Hematopoietic multipotent progenitor cell treated with erythropoietin and hydrocortisone succinate and interleukin-3 and kit ligand, for 8 days (in vitro differentiated cells): ENCODE measurements at regions not wholly inside any gene's neighbourhood (a gene's known extent, or its start where the extent isn't known, plus 50 kb on each side); places are given as distances from the start of the nearest gene placed in this dataset.

Experiments
- DNase-seq: peaks from one replicate; pipeline ENCODE4 v3.0.0-alpha.2; 2015

DNA sequence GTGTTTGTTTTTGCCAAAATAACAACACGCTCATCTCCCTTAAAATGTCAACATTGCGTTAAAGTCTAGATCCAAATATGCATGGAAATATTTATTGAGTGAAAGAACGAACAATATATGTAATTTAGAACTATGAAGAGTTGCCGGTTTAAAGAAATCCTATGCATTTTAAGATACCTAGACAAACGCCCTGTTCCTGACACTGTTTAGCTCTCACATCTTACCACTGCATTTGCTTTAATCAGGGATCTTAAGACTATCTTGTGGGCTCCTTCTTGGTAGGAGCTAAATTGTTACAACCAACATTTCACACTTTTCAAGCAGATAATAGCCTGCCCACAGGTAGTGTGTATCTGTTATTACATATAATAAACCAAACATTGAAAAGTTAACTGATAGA lies 96.6 kb upstream of the RPS6KA3 start:
- no peak for DNase-seq

DNA sequence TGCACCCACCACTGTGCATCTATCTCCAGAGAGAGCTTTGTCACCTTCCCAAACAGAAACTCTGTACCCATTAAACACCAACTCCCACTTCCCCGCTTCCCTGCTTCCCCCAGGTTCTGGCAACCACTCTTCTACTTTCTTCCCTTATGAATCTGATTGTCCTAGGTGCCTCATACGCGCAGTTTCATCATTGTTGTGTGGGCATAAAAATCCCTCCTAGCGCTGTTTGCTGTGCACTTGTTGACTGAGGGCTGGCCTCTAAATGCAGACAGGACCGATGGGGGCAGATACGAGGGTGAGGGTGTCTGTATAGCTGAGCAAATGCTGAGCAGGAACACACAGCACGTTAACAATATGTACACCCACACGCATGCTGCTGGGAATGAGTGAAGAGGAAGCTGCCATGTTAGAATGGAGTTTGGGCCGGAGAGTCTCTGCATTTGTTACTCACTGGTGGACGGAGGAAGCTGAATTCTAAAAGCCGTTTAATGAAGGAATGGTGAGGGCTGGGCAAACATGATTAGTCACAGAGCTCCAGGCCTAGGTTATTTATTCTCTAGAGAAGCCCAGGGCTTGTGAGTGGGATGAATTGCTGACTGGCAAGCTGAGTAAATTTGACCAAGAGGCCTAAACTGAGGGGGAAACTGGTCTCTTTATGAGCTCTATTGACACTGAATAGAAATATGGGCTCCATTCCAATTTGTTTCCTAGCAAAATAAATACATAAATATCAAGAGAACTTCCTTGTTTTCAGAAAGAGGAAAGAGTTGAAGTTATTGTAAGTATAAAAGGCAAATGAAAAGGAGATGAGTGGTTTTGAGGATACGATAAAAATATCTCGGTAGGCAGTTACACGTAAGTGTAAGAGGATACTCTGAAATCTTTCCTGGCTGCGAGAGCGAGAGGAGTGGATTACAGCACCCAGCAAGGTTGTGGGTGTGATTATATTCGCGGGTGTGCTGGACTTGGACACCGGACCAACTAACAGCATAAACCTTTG lies 95.9 kb upstream of the RPS6KA3 start:
- no peak for DNase-seq

DNA sequence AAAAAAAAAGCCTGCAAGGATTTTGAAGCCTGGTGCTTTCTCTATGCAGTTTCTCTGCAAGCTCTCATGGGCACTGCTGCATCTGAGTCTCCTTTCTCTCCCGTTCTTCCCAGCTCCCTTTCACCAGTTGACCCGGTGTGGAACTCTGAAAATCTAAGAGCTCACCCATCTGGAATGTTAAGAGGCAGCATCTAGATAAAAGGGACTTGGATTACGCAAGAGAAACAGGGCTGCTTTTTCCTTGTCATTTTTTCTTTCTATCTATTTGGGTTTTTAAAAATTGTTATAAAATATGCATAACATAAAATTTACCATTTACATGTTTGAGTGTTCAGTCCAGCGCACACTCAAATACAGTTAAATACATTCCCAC lies 95.2 kb upstream of the RPS6KA3 start:
- DNase-seq, result no peak

DNA sequence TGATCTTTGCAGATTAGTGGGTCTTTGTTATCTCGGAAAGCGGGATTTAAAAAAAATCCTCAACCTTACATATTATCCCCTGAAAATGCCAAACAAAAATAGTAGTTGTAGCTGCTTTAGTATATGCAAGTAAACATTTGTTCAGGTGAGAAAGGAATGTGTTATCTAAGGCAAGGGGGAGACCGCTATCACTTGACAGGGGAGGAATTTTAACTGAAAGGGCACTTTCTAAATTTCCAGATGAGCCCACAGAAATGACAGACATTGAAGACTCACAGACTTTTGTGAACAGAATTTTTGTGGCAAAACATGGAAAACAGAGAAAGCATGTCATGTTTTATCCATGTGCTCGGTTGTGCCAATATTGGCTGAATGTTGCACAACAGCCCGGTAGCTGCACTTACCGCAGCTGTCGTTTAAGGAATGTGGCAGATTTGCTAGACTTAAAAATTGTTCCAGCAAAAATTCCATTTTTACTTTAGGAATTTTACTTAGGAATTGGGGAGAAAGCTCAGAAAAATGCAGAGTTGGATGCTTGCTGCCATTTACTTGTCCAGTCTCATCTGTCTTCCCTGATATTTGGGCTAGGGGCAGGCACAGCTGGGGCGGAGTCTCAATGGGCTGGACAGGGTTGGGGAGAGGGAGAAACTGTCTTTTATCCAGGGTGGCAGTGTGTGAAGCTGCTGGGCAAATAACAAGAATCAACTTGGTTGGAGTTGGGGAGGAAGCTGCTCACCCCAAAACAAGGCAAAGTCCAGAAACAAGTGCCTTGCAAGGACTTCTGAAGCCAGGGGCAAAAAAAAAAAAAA lies 94.6 kb upstream of the RPS6KA3 start:
- no peak for DNase-seq

DNA sequence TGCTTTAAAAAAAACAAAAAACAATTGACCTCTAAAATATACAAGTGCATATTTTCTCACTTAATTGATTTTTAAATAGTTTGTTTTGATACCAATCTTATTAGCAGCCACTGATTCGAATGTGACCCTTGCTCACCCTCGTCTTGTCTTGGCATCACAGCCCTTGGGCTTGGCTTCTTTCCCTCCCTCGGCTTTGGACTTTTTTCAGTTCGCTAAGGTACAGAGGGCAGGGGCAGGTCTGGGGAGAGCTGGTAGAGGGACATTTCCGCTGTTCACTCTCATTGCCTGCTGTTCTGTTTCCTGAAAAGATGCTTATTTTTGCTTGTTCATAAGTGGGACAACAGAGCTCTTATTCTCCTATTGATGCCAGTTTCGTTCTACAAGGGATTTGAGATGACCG lies 88.5 kb upstream of the RPS6KA3 start:
- DNase-seq, result no peak

DNA sequence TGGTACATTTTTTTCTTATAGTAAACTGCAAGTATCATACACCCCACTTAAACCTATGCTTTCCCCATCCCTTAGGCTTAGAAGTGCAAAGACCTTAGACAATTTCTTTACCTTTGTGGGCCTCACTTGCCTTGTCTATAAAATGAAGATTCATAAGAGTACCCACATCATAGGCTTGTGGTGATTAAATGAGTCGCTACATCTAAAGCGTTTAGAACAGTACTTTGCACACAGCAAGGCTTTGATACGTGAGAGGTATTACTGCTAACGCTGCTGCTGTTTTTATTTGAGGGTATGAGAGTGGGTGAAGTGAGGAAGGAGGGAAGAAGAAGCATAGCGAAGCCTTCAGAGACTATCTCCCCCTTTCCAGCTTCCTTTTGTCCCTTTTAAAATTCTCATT lies 87.8 kb upstream of the RPS6KA3 start:
- no peak for DNase-seq

DNA sequence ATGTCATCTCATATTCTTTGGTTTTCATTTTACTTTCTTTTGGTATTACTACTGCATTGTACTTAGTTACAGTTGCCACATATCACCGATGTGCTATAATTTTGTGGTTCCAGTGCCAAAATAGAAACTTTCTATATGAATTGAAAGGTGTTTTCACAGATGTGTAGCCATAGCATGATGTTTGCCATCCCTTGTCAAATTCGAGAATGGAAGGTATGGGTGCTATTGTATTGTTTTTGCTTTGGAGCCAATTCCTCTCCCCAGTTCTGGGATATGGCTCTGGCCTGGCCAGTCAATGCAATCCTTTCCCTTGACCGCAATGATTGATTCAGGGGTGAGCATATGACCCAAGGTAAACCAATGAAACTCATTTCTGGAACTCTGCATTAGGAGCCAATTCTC lies 86.2 kb upstream of the RPS6KA3 start:
- no peak for DNase-seq

DNA sequence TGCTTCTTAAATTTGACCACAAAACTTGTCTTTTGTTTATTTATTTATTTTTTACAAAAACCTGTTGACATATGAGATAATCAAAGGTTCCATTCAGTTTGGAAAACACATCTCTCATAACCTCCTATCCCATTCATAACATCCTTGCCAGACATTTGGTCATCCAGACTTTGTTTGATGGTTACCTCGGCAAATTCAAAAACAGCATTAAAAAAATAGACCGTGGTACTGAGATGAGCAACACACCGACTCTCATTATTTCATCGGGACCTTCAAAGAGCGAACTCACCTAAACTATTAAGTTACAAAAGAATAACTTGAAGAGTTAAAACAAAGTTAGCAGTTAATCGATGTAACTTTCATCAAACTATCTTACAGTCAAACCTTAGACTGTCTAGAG lies 85.8 kb upstream of the RPS6KA3 start:
- DNase-seq, result no peak

DNA sequence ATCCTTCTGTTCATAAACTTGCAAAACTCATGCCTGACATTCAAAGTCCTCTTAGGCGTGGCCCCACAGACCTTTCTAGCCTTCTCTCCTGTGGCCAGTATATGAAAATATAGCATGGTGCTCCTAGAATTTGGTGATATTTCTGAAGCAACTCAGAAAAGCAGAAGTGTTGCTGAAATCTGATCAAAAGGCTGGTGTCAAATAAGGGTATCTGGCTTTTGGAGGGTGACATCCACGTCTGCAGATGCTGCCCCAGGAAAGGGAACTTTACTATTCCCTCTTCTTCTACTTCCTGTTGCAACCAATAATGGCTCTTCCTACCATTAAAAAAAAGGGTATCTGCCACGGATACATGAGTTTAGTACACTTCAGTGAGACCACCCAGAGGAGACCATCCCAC lies 83.9 kb upstream of the RPS6KA3 start:
- DNase-seq, result no peak

DNA sequence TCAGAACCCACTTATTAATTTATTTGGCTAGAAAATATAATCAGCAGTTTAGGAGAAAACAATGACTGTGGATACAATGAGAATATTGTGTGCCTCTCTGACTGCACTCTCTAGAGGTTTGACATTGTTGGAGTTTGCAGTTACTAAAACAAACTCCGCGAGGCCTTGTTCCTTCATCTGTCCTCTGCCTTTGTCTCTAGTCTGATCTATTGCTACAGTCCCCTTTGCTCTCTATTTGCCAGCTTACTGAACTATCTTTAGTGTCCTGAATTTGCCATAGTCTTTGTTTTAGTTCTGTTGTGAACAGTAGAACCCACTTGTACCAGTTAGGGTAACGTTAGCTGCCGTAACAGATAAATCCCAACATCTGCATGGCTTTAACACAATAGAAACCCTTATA lies 81.4 kb upstream of the RPS6KA3 start:
- DNase-seq, result no peak

DNA sequence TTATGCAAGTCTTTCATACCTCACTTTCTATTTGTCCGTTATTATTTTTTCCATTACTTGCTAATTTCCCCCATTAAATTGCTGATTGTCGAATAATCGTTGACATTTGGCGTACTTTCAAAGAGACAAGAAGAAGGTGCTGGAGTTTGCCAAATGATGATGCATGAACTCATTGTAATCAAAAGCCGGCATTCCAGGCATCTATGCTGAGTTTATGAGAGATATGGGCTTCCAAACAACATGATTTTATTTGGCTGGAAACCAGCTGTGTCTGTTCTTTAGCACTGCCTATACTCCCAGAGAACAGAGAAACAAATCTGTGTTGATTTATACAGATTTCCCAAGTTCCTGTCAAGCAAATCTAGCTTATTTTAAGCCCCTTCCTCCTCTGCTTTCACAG lies 80.8 kb upstream of the RPS6KA3 start:
- no peak for DNase-seq

DNA sequence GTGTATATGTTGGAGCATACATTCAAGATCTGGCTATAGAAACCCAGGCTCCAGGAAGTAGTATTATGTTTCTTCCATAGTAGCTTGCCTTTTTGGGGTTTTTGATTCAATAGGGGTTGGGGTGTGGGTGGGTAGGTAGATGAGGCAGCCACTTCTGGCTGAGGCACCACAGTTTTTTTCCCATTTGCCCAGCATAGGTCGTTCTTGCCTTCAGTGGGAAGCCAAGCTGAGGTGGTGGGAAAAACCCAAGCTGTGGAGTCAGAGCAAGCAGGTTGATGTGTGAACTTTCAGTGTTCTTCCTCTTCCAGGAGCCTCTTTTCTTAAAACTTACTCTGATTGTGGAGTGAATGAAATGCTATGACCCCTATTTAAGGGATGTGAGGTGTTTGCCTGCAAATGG lies 67.0 kb upstream of the RPS6KA3 start:
- DNase-seq, result no peak

DNA sequence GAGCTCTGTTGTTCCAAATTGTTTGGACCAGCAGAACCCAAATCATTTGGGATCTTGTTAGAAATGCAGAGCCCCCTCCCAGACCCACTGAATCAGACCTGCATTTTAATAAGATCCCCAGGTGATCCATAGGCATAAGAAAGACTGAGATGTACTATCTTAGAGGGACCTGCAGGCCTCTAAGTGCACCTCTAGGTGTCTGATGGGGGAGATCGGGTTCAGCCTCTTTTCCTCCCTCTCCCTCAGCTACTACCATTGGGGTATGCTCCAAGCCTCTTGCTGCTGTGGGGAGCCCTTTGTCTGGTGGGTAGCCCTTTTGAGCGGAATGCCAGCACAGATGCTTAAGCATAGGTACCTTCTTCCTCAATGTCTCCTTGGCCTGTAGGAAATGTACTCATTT lies 63.8 kb upstream of the RPS6KA3 start:
- no peak for DNase-seq

DNA sequence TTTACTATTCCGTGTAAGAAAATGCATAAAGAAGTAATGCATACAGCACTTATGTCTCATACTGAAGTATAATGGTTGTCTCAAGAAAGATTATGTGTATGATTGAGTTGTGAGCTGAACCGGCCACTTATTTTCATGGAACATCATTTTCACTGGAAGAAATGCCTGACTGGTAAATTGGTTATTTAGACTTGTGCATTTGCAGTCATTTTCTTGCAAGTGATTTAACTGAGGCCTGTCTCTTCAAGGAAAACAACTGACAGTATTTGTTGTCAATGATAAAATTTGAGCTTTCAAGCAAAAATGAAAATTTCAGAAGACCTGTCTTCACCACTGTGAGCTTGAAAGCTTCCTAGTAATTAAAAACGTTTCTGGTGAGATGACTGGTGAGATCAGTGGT lies 62.7 kb upstream of the RPS6KA3 start:
- DNase-seq, result no peak

DNA sequence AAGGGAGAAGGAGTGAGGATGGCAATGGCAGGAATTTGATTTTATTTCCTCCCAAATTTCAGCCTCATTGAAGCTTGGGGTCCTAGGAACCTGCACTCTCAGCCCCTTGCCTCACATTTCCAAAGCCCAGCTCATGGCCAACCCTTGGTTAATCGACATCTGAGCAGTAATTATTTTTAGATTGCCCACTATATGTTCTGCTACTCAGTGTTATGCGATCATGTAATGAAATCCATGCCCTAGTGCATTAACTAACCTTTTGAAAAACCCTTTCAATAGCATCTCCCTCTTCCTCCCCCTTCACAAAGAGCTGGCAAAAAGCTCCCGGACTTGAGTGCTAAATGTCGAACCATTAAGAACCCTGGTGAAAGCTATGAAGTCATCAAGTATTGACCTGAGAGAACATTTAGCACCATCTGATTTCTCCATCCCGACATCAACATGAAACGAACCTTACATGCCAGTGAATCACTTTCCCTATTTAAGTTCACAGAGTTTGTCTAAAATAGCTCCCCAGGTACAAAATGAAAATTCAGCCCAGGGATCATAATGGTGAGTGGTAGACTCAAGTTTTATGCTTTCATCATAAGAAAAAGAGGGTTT lies 59.2 kb upstream of the RPS6KA3 start:
- DNase-seq, result no peak

DNA sequence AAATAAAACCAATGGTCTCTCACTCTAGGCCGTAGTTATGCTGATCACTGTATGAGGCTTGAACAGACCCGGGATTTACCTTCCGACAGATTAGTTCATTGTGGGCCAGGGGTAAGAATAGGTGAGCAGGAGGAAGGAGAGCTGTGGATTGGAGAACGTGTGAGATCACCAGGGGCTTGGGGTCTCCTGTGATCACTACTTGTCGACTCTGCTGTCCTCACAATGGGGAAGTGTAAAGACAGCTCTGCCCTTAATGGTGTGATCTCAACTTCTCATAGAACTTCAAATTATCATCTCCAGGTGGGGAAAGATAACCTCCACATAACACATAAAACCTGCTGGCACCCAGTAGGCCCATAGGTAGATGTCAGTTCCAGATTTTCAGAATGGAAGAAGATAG lies 56.2 kb upstream of the RPS6KA3 start:
- no peak for DNase-seq

DNA sequence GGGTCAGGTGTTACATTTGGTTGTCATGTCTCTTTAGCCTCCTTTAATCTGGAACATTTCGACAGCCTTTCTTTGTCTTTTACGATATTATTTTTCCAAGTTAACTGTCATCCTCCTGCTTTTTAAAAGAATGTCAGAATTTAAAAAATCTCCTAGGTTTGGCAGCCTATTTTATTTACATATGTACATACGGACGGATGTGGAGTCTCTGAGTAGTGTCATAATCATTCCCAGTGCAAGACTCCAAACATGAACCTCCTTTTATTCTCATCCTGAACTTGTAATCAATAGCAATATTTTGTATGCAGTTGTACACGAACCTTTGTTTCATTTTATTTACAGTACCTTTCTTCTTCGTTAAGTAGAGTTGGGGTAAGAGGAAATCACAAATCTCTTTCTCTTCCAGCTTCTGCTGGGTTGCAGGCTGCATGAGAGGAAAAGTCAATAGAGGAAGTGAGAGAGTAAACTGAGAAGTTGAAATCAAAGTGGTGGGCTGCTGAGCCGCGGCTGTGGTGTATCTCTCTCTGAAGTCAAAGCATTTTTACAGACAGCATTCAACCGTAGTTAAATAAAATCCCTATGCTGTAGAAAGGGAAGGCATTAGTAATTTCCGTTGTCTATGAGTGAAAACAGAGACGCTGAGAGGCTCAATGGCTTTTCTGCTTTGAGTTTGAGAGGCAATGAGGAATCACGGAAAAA lies 53.9 kb upstream of the RPS6KA3 start:
- no peak for DNase-seq

DNA sequence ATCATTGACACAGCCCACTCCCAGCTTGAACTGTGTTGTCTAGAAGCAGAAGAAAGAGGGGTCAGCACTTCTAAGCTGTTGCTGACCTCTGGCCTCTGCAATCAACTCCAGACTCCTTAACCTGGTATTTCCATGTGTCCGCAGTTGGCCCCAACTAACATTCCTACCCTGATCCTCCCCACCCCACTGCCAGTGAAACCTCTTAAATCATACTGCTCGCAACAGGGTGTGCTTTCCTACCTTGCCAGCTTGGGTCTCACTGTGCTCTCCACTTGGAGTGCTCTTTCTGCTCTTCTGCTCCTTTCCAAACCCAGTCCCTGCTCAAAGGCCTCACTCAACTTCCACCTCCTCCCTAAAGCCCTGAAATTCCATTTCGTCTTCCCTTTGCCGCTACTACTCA lies 52.3 kb upstream of the RPS6KA3 start:
- DNase-seq, result no peak

DNA sequence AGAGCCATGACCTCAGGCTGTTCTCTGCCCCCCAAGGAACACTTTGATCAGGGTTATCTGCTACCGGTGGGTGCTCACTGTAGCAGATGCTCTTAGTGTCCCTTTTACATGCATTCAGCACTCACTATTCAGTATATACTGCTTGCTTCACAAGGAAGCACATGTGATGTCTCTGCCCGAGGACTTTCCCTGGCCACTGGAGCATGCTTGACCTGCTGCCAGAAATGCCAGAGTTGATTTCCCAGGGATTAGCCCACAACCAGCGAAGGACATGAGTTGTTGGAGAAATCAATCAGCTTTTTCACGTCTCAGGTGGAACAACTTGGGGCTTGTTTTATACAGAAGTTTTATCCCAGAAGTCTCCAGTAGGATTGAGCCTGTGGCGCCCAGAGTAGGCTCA lies 51.2 kb upstream of the RPS6KA3 start:
- DNase-seq, result no peak
